IMR-90 (cell line): ENCODE measurements at regions not wholly inside any gene's neighbourhood (a gene's known extent, or its start where the extent isn't known, plus 50 kb on each side); places are given as distances from the start of the nearest gene placed in this dataset.

Source experiments
- ATAC-seq: fragments of 200-7000 bp; cut with Tn5 transposase; 2 replicates; pipeline ENCODE4 v1.9.1; 2020; ENCODE audit warnings: low read depth, mild to moderate bottlenecking, moderate library complexity
- BruUV-seq: library from RNA; stranded (reverse); fragments of 400-500 nt; replicated peaks from 2 replicates; lab custom pipeline; 2021; lab: Mats Ljungman, UMichigan
- CTCF ChIA-PET: fragments of 300-600 bp; formaldehyde crosslinking; extraction: SDS; loops from one replicate; lab custom pipeline; 2021; ENCODE audit warnings: antibody characterized with exemption; lab: Yijun Ruan, JAX
- POLR2A ChIA-PET: fragments of 300-600 bp; sonication (Branson Sonifier 250); formaldehyde crosslinking; loops from one replicate; lab custom pipeline; 2022; ENCODE audit warnings: antibody characterized with exemption; ENCODE audit not compliant: unreplicated experiment; lab: Charles Lee
- DNase-seq: peaks from one replicate; pipeline ENCODE4 v3.0.0; 2013
- H2AFZ ChIP-seq: replicated peaks from 2 replicates; pipeline ENCODE3; 2013; ENCODE audit warnings: low read length, mild to moderate bottlenecking; ENCODE audit not compliant: poor library complexity
- H2AK5ac ChIP-seq: 2 replicates; pipeline ENCODE4 v1.6.1; 2013; ENCODE audit warnings: low read depth, low read length, inconsistent platforms
- H2AK9ac ChIP-seq: replicated peaks from 2 replicates; pipeline ENCODE3; 2013; ENCODE audit warnings: mild to moderate bottlenecking, low read depth, low read length, moderate library complexity; ENCODE audit not compliant: poor library complexity
- H2BK120ac ChIP-seq: 2 replicates; pipeline ENCODE4 v1.6.1; 2013; ENCODE audit warnings: low read depth, low read length, inconsistent platforms
- H2BK15ac ChIP-seq: 3 replicates; pipeline ENCODE4 v1.6.1; 2013; ENCODE audit warnings: low read depth, low read length, inconsistent platforms
- H2BK20ac ChIP-seq: 2 replicates; pipeline ENCODE4 v1.6.1; 2013; ENCODE audit warnings: low read depth, mild to moderate bottlenecking, inconsistent platforms, low read length, moderate library complexity
- H2BK5ac ChIP-seq: 2 replicates; pipeline ENCODE4 v1.6.1; 2013; ENCODE audit warnings: mild to moderate bottlenecking, low read depth, low read length, inconsistent platforms; ENCODE audit not compliant: poor library complexity, severe bottlenecking
- H3K14ac ChIP-seq: replicated peaks from 2 replicates; pipeline ENCODE4 v1.6.1; 2013; ENCODE audit warnings: low read depth, low read length, inconsistent platforms
- H3K18ac ChIP-seq: 2 replicates; pipeline ENCODE4 v1.6.1; 2013; ENCODE audit warnings: low read depth, low read length, control low read depth
- H3K23ac ChIP-seq: 2 replicates; pipeline ENCODE4 v1.6.1; 2013; ENCODE audit warnings: low read depth, low read length, inconsistent platforms
- H3K27ac ChIP-seq: 2 replicates; pipeline ENCODE4 v1.5.1; 2013; ENCODE audit warnings: mild to moderate bottlenecking, control low read depth, low read length; ENCODE audit not compliant: insufficient read depth
- H3K27me3 ChIP-seq: 2 replicates; pipeline ENCODE4 v1.6.1; 2013; ENCODE audit warnings: low read length; ENCODE audit not compliant: control insufficient read depth, insufficient read depth
- H3K36me3 ChIP-seq: 2 replicates; pipeline ENCODE4 v1.6.1; 2013; ENCODE audit warnings: low read length, mixed read lengths; ENCODE audit not compliant: control insufficient read depth, insufficient read depth
- H3K4ac ChIP-seq: 2 replicates; pipeline ENCODE4 v1.6.1; 2013; ENCODE audit warnings: low read depth, low read length, inconsistent platforms
- H3K4me1 ChIP-seq: 2 replicates; pipeline ENCODE4 v1.6.1; 2013; ENCODE audit warnings: low read length, mixed read lengths; ENCODE audit not compliant: control insufficient read depth, insufficient read depth
- H3K4me2 ChIP-seq: 2 replicates; pipeline ENCODE4 v1.6.1; 2013; ENCODE audit warnings: low read depth, mild to moderate bottlenecking, control low read depth, low read length, moderate library complexity
- H3K4me3 ChIP-seq: 2 replicates; pipeline ENCODE4 v1.5.1; 2013; ENCODE audit warnings: low read depth, mild to moderate bottlenecking, control low read depth, low read length, moderate library complexity; ENCODE audit not compliant: insufficient read depth
- H3K56ac ChIP-seq: 2 replicates; pipeline ENCODE4 v1.6.1; 2013; ENCODE audit warnings: low read length, inconsistent platforms; ENCODE audit not compliant: insufficient read depth; ENCODE audit errors: extremely low read depth
- H3K79me1 ChIP-seq, 2 experiments: 2 replicates each; pipeline ENCODE4 v1.6.1; 2013; ENCODE audit warnings: low read length in 2 of 2, inconsistent platforms in 1 of 2, low read depth in 1 of 2
- H3K9ac ChIP-seq: 2 replicates; pipeline ENCODE4 v1.6.1; 2013; ENCODE audit warnings: low read depth, low read length, control low read depth
- H3K9me1 ChIP-seq: 2 replicates; pipeline ENCODE4 v1.6.1; 2013; ENCODE audit warnings: low read length, inconsistent platforms; ENCODE audit not compliant: insufficient read depth
- H3K9me3 ChIP-seq: 2 replicates; pipeline ENCODE4 v1.6.1; 2013; ENCODE audit warnings: low read length; ENCODE audit not compliant: control insufficient read depth, insufficient read depth
- H4K20me1 ChIP-seq: 2 replicates; pipeline ENCODE4 v1.6.1; 2013; ENCODE audit warnings: low read length, inconsistent platforms; ENCODE audit not compliant: insufficient read depth
- H4K5ac ChIP-seq: 2 replicates; pipeline ENCODE4 v1.6.1; 2013; ENCODE audit warnings: mild to moderate bottlenecking, low read depth, low read length, control low read depth
- H4K8ac ChIP-seq, 2 experiments: 2 replicates each; pipeline ENCODE4 v1.6.1; 2013; ENCODE audit warnings: low read depth in 2 of 2, low read length in 2 of 2, control low read depth in 1 of 2, inconsistent platforms in 1 of 2
- H4K91ac ChIP-seq: 2 replicates; pipeline ENCODE4 v1.6.1; 2013; ENCODE audit warnings: low read depth, low read length, inconsistent platforms; ENCODE audit not compliant: insufficient read depth
- BHLHE40 ChIP-seq: fragments of 150-350 bp; IDR thresholded peaks from 2 replicates; pipeline ENCODE4 v1.6.1; 2016; ENCODE audit warnings: mild to moderate bottlenecking, low read depth, low read length
- CEBPB ChIP-seq: IDR thresholded peaks from 2 replicates; pipeline ENCODE4 v1.6.1; 2012; ENCODE audit warnings: low read depth, low read length, improper control_type of control experiment
- CTCF ChIP-seq: conservative IDR thresholded peaks from 2 replicates; pipeline ENCODE4 v1.5.1; 2012; ENCODE audit warnings: mild to moderate bottlenecking, low read depth, low read length, improper control_type of control experiment
- ELK1 ChIP-seq: fragments of 150-350 bp; IDR thresholded peaks from 2 replicates; pipeline ENCODE4 v1.6.1; 2016; ENCODE audit warnings: low read depth, mild to moderate bottlenecking, low read length, moderate library complexity, borderline replicate concordance
- MAFK ChIP-seq: IDR thresholded peaks from 2 replicates; pipeline ENCODE4 v1.6.1; 2012; ENCODE audit warnings: low read depth, low read length, improper control_type of control experiment
- MAZ ChIP-seq: IDR thresholded peaks from 2 replicates; pipeline ENCODE4 v1.6.1; 2012; ENCODE audit warnings: low read depth, mild to moderate bottlenecking, low read length, improper control_type of control experiment, moderate library complexity, borderline replicate concordance
- NFE2L2 ChIP-seq: fragments of 150-350 bp; IDR thresholded peaks from 2 replicates; pipeline ENCODE4 v1.6.1; 2016; ENCODE audit warnings: low read depth, mild to moderate bottlenecking, low read length
- POLR2A ChIP-seq: IDR thresholded peaks from 2 replicates; pipeline ENCODE4 v1.6.1; 2012; ENCODE audit warnings: mild to moderate bottlenecking, low read depth, low read length
- RAD21 ChIP-seq: IDR thresholded peaks from 2 replicates; pipeline ENCODE4 v1.6.1; 2012; ENCODE audit warnings: low read length, improper control_type of control experiment
- RCOR1 ChIP-seq: IDR thresholded peaks from 2 replicates; pipeline ENCODE4 v1.6.1; 2012; ENCODE audit warnings: mild to moderate bottlenecking, low read length, improper control_type of control experiment; ENCODE audit not compliant: insufficient replicate concordance
- RFX5 ChIP-seq: IDR thresholded peaks from 2 replicates; pipeline ENCODE4 v1.8.0; 2012; ENCODE audit warnings: low read depth, mild to moderate bottlenecking, low read length, moderate library complexity
- SMC3 ChIP-seq: fragments of 150-350 bp; IDR thresholded peaks from 2 replicates; pipeline ENCODE4 v1.6.1; 2016; ENCODE audit warnings: low read depth, mild to moderate bottlenecking, antibody characterized with exemption, low read length, moderate library complexity
- WGBS, 2 experiments: methylation state at CpG; one replicate each; pipeline versions ENCODE4 v1.1.5 to v1.1.7; 2013; ENCODE audit warnings: missing lambda C conversion rate in 2 of 2; ENCODE audit not compliant: insufficient read length in 1 of 2; ENCODE audit errors: extremely low coverage in 2 of 2; 5-methylcytosine and 5-hydroxymethylcytosine counted together
- dilution Hi-C: fragments of 300-500 bp; cut with HindIII; formaldehyde crosslinking; loops from one replicate; pipeline ENCODE4 v1.14.3; 2018; ENCODE audit warnings: low sequenced_read_pairs; ENCODE audit not compliant: unreplicated experiment
- in situ Hi-C: fragments of 300-500 bp; cut with MboI; formaldehyde crosslinking; loops from 3 replicates; pipeline ENCODE4 v1.14.3; 2019; ENCODE audit warnings: low sequenced_read_pairs, inconsistent platforms, mixed read lengths
- intact Hi-C: fragments of 100-400 bp; cut with micrococcal nuclease; formaldehyde crosslinking; loops from 2 replicates; pipeline ENCODE4 v1.10.0; 2022

GRCh38 chr11:92626624-92627023, 342.8 kb upstream of the MTNR1B start:
- H3K9ac ChIP-seq = no peak overlapping the region
- H2BK120ac ChIP-seq = no peak overlapping the region
- no peaks in the 10 kb centered on the region for H3K9me1 ChIP-seq
- H4K5ac ChIP-seq = no peak overlapping the region
- H2AK9ac ChIP-seq = no peak overlapping the region
- no peak overlapping the region for H2BK20ac ChIP-seq
- no peaks in the 10 kb centered on the region for H3K79me1 ChIP-seq
- ATAC-seq (no peak), DNase-seq (no peak)
- in situ Hi-C loops = no loop called here
- no peak overlapping the region for H4K8ac ChIP-seq
- no CpG with 5 or more reads among the region's 1 CpG for WGBS, 2 experiments
- H3K23ac ChIP-seq = no peak overlapping the region
- no peak overlapping the region for H3K18ac ChIP-seq
- H4K20me1 ChIP-seq = no peaks in the 10 kb centered on the region
- H2BK15ac ChIP-seq = no peak overlapping the region
- no peaks in the 10 kb centered on the region for H3K4me1 ChIP-seq
- H2BK5ac ChIP-seq = no peak overlapping the region
- H3K27me3 ChIP-seq = no peaks in the 10 kb centered on the region
- H3K27ac ChIP-seq = no peak overlapping the region
- no peak overlapping the region for H4K91ac ChIP-seq
- no peak overlapping the region for H3K4me2 ChIP-seq
- no peak overlapping the region for H3K56ac ChIP-seq
- ChIA-PET CTCF (no interaction called here), POLR2A (no interaction called here)
- intact Hi-C loops = no loop called here
- H3K9me3 ChIP-seq = no peaks in the 10 kb centered on the region
- H3K36me3 ChIP-seq = no peaks in the 10 kb centered on the region
- no peak overlapping the region for H2AFZ ChIP-seq
- no peak overlapping the region for H2AK5ac ChIP-seq
- no peak overlapping the region for H3K4ac ChIP-seq
- TF ChIP-seq NFE2L2 (no peak), MAFK (no peak), POLR2A (no peak), CEBPB (no peak), RFX5 (no peak), CTCF (no peak), MAZ (no peak), ELK1 (no peak), RCOR1 (no peak), RAD21 (no peak), SMC3 (no peak), BHLHE40 (no peak)
- BruUV-seq = no TSS peak
- dilution Hi-C loops = no loop called here
- H3K4me3 ChIP-seq = no peak overlapping the region
- no peak overlapping the region for H3K14ac ChIP-seq
